ENCODE measurements at regions not wholly inside any gene's neighbourhood (a gene's known extent, or its start where the extent isn't known, plus 50 kb on each side); places are given as distances from the start of the nearest gene placed in this dataset.
"Not testable (repeated sequence)": the region's sequence is repeated elsewhere in the genome, so short reads cannot be mapped to it uniquely, and the experiment has no call there.

- FAIRE-seq, result no peak
These were observed 378.7 kb downstream of the METTL4 start for GRCh38 chr18:2192562-2192961.

GRCh38 chr18:2197946-2198345 is 373.4 kb downstream of the METTL4 start:
- no peak for FAIRE-seq

GRCh38 chr18:2199060-2199459 is 372.2 kb downstream of the METTL4 start:
- FAIRE-seq, result no peak

- FAIRE-seq, result no peak
These were observed 370.2 kb downstream of the METTL4 start for GRCh38 chr18:2201036-2201600.

DNA sequence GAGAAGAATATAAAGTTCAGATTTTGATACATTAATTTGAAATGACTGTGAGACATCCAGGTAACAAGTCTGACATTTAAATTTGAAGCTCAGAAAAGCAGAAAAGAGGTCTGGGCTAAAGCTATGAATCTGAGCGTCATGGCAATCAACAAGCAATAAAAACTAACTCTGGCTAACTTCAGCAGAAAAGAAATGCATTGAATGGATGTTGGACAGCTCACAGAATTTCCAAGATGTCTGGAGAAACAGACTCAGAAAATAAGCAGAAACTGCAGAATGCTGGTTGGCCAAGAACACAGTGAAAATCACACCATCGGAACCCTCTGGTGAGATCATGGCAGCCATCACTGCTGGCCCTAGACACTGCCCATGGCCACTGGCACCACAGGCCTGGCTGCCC is 366.6 kb downstream of the METTL4 start:
- no peak for FAIRE-seq

GRCh38 chr18:2207294-2207693 is 364.0 kb downstream of the METTL4 start:
- no peak for FAIRE-seq

- no peak for FAIRE-seq
These were observed 358.6 kb downstream of the METTL4 start for GRCh38 chr18:2212598-2213205.

DNA sequence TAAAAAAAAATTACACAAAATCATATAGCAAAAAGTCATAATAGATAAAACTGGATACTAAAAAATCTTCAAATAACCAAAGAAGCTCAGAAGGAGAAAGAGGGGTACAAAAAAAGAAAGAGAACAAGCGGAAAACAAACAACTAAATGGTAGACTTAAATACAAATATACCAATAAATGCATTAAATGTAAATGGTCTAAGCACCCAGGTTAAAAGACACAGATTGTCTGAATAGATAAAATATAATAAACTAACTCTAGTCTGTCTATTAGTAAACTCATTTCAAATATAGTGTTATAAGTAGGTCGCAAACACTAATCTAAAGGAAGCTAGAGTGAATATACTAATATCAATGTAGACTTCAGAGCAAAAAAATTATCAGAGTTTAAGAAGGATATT is 357.4 kb downstream of the METTL4 start:
- FAIRE-seq, result no peak

DNA sequence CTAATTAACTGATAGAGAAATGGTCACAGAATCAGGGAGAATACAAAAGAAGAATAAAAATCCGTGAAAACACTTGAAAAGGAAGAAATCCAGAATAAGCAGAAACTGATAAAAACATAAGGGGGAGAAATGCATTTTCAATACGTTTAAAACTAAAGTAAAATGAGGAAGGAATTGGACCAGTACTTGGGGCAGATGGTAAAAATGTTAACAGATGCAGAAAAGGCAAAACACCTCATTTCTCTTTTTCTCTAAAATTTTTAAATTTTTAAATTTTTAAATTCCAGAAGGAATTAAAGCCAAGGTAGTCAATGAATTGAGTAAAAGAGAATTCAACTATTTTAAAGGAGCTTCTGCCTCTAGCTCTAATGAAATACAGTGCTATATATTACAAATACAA is 353.9 kb downstream of the METTL4 start:
- FAIRE-seq, result no peak

- no peak for FAIRE-seq
These were observed 353.2 kb downstream of the METTL4 start for GRCh38 chr18:2218101-2218500.

DNA sequence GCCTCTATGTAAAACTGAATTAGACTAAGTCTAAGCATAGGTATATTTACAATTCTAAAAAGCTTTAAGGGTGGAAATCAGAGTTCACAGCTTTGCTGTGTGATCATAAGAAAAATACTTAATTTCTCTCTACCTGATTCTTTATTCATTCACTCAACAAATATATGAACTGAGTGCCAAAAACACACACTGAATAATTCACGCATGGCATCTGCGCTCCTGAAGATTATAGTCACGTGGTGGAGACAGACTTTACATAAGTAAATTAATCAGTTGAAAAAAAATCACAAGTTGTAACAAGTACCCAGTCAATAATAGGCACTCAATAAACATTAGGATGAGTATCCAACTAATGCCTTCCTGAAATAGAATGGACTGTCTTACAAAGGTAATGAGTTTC is 351.6 kb downstream of the METTL4 start:
- FAIRE-seq, result no peak

DNA sequence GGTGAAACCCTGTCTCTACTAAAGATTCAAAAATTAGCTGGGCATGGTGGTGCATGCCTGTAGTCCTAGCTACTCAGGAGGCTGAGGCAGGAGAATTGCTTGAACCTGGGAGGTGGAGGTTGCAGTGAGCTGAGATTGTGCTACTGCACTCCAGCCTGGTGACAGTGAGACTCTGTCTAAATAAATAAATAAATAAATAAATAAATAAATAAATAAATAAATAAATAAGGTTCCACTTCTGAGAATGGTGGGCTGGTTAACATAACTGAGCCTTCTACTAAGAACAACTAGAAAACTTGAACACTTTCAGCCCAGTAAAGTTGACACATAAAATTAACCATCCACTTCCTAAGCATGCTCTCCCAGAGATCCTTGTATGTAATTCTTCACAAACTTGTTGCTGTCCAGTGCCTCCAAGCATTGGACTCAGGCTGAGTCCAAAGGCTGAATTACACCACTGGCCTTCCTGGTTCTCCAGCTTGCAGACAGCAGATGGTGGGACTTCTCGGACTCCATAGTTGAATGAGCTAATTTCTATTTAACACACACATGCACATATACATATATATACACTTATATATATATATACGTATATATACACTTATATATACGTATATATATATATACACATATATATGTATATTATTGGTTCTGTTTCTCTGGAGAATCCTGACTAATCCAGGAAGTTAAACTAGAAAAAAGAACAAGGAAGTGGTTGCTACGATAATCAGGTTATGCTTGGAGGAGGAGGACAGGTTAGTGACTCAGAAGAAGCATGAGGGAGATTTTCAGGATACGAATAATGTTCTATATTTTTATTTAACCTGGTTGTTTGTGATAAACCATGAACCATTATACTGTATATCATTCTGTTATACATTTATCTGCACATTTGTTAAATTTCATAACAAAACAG is 348.8 kb downstream of the METTL4 start:
- FAIRE-seq, result no peak

GRCh38 chr18:2223449-2223848 is 347.9 kb downstream of the METTL4 start:
- FAIRE-seq, result no peak

DNA sequence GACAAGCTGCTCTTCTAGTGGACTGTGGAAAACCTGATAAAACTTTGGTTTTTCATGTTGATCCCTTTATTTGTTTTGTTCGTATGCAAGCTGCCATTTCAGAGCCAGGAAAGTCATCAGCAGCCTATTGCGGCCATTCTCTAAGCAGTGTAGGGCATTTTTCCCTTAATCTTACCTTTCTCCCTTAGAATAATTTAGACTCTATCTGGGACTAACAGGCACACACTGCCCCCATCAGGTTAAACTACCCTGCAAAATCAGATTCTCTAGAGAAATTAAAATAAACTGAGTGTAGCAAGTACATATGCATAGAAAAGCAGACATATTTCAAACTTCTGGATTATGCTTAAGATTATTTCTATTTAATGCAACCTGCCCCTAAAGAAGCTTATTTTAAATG is 347.5 kb downstream of the METTL4 start:
- FAIRE-seq, result no peak

- no peak for FAIRE-seq
These were observed 335.1 kb downstream of the METTL4 start for GRCh38 chr18:2236232-2236631.

GRCh38 chr18:2237706-2238105 is 333.6 kb downstream of the METTL4 start:
- FAIRE-seq, result no peak

DNA sequence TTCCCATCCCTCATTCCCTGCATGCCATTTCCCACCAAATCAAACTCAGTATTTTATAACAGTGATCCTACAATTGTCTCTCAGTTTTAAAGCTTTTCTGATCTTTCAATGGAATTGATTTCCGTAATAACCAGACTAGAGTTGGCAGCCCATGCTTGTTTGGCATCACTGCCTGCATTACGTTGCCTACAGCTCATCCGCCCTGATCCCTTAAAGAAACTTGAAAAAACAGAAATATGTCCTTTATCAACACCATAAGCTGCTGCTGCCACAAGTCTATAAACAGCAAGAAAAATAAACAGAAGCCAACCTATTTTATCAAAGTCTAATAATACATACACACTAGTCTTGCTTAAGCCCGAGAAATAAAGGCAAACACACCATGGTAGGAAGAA is 331.0 kb downstream of the METTL4 start:
- FAIRE-seq, result no peak

GRCh38 chr18:2244641-2245040 is 326.7 kb downstream of the METTL4 start:
- no peak for FAIRE-seq

- not testable (repeated sequence) for FAIRE-seq
These were observed 324.2 kb downstream of the METTL4 start for GRCh38 chr18:2247101-2247500.

DNA sequence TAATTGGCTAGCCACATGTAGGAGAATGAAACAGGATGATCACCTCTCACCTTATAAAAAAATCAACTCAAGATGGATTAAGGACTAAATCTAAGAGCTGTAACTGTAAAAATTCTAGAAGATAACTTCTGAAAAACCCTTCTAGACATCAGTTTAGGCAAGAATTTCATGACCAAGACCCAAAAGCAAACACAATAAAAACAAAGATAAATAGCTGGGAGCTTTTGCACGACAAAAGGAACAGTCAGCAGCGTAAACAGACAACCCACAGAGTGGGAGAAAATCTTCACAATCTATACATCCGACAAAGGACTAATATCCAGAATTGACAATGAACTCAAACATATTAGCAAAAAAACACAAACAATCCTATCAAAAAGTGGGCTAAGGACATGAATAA is 316.3 kb downstream of the METTL4 start:
- FAIRE-seq, result no peak

GRCh38 chr18:2256577-2256976 is 314.7 kb downstream of the METTL4 start:
- FAIRE-seq, result no peak

DNA sequence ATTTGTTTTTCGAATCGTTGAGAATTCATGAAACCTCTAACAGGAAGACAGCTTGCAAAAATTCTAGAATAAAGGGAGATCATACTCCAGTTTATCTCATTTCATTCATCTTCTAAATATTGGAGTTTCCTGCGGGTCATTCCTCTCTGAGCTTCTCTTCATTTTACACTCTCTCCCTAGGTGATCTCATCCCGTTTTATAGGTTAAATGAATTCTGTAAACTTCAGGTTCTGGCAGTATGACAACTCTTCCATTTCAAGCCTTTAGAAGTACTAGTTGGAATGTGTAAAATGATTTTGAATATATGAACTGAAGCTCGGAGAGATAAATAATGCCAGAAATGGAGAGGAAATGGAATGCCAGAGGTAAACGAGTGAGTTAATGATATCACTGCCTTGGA is 312.4 kb downstream of the METTL4 start:
- FAIRE-seq, result no peak

DNA sequence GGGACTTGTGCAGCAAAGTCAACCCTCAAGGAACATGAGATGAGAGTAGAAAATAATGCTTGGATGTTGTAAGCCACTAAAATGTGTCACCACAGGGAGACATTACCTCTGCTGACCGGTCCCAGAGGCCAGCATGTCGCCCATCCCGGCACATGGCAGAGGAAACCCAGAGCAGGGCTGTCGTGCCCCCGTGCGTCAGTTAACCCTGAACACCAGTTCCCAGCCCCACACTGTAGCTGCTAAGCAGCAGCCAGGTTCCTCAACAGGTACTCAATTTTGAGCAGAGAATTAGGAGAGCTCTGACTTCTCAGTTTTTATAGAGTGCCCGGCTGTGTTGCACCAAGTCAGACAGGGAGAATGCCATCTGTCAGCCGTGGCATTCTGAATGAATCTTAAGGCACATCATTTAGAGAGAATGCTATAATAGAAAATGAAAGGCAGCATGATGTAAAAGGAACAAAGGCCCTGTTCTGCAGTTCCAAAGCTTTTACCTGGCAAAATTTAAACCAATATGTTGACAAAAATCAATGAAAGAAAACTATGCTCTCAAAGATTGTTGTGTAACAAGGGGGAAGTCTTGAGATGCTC is 307.9 kb downstream of the METTL4 start:
- FAIRE-seq, result no peak

GRCh38 chr18:2274613-2275012 is 296.7 kb downstream of the METTL4 start:
- FAIRE-seq, result no peak
